GM12878 (cell line): ENCODE measurements at regions not wholly inside any gene's neighbourhood (a gene's known extent, or its start where the extent isn't known, plus 50 kb on each side); places are given as distances from the start of the nearest gene placed in this dataset.
"Not testable (repeated sequence)": the region's sequence is repeated elsewhere in the genome, so short reads cannot be mapped to it uniquely, and the experiment has no call there.

ENCODE experiments used
- ATAC-seq: fragments of 200-7000 bp; cut with Tn5 transposase; 3 replicates; pipeline ENCODE4 v1.9.1; 2020; ENCODE audit warnings: mild to moderate bottlenecking, moderate library complexity
- BruUV-seq: library from RNA; stranded (reverse); fragments of 400-500 nt; replicated peaks from 2 replicates; lab custom pipeline; 2021; lab: Mats Ljungman, UMichigan
- CTCF ChIA-PET: fragments of 300-600 bp; sonication (Branson Sonifier 250); formaldehyde crosslinking; extraction: SDS; loops from one replicate; lab custom pipeline; 2021; ENCODE audit warnings: inconsistent platforms; lab: Yijun Ruan, JAX
- POLR2A ChIA-PET: fragments of 350-600 bp; formaldehyde crosslinking; extraction: SDS; loops from one replicate; lab custom pipeline; 2021; ENCODE audit warnings: inconsistent platforms; lab: Charles Lee
- RAD21 ChIA-PET: fragments of 300-600 bp; sonication (Branson Sonifier 250); formaldehyde crosslinking; loops from one replicate; lab custom pipeline; 2023; ENCODE audit warnings: antibody characterized with exemption; ENCODE audit not compliant: unreplicated experiment; lab: Charles Lee
- SMC1A ChIA-PET: fragments of 300-600 bp; sonication (Branson Sonifier 250); formaldehyde crosslinking; loops from one replicate; lab custom pipeline; 2023; ENCODE audit not compliant: unreplicated experiment, uncharacterized antibody; lab: Charles Lee
- DNase-seq: peaks from one replicate; pipeline ENCODE4 v3.0.0-alpha.2; 2011; ENCODE audit warnings: low read depth, low spot score
- FAIRE-seq: peaks from 3 replicates; lab custom pipeline; 2011; peaks lifted over from hg19 to GRCh38; lab: Jason Lieb, UNC
- H2AFZ ChIP-seq: 2 replicates; pipeline ENCODE4 v1.6.0; 2011; ENCODE audit warnings: low read depth, low read length, control low read depth; ENCODE audit not compliant: control insufficient read depth
- H3K27ac ChIP-seq: 2 replicates; pipeline ENCODE4 v1.5.1; 2011; ENCODE audit warnings: control low read depth; ENCODE audit not compliant: control insufficient read depth, insufficient read depth
- H3K27me3 ChIP-seq, 2 experiments: replicated peaks in 1 of 2; 2 replicates each; pipeline versions ENCODE4 v1.6.0 to v1.6.1; 2011; ENCODE audit warnings: low read length in 1 of 2; ENCODE audit not compliant: control insufficient read depth in 2 of 2, insufficient read depth in 2 of 2
- H3K36me3 ChIP-seq, 2 experiments: 2 replicates each; pipeline ENCODE4 v1.5.1; 2011; ENCODE audit warnings: low read length in 1 of 2; ENCODE audit not compliant: control insufficient read depth in 2 of 2, insufficient read depth in 2 of 2
- H3K4me1 ChIP-seq: 2 replicates; pipeline ENCODE4 v1.6.1; 2011; ENCODE audit warnings: mild to moderate bottlenecking, low read length, moderate library complexity, mixed read lengths; ENCODE audit not compliant: control insufficient read depth, insufficient read depth
- H3K4me2 ChIP-seq: 2 replicates; pipeline ENCODE4 v1.6.0; 2011; ENCODE audit warnings: control low read depth; ENCODE audit not compliant: control insufficient read depth, insufficient read depth
- H3K4me3 ChIP-seq: fragments of 200-600 bp; sonication (generic); 2 replicates; pipeline ENCODE4 v1.5.1; 2016
- H3K79me2 ChIP-seq: 2 replicates; pipeline ENCODE4 v1.6.0; 2011; ENCODE audit warnings: low read length; ENCODE audit not compliant: control insufficient read depth, insufficient read depth
- H3K9ac ChIP-seq: 2 replicates; pipeline ENCODE4 v1.8.0; 2011; ENCODE audit warnings: low read length, control low read depth, mixed read lengths; ENCODE audit not compliant: control insufficient read depth, insufficient read depth
- H3K9me3 ChIP-seq: replicated peaks from 3 replicates; pipeline ENCODE4 v1.5.1; 2011; ENCODE audit warnings: mild to moderate bottlenecking, low read length; ENCODE audit not compliant: control insufficient read depth, insufficient read depth
- H4K20me1 ChIP-seq: 2 replicates; pipeline ENCODE4 v1.6.0; 2011; ENCODE audit not compliant: control insufficient read depth, insufficient read depth
- BCL11A ChIP-seq: IDR thresholded peaks from 2 replicates; pipeline ENCODE4 v1.6.1; 2011; ENCODE audit warnings: low read depth, low read length
- BRCA1 ChIP-seq: IDR thresholded peaks from 2 replicates; pipeline ENCODE4 v1.6.1; 2011; ENCODE audit warnings: low read depth, low read length, improper control_type of control experiment
- EED ChIP-seq: sonication (generic); IDR thresholded peaks from 2 replicates; pipeline ENCODE4 v1.6.1; 2016; ENCODE audit warnings: antibody characterized with exemption, low read depth
- FOXK2 ChIP-seq: fragments of 450-650 bp; IDR thresholded peaks from 2 replicates; pipeline ENCODE4 v1.6.1; 2017; ENCODE audit warnings: mild to moderate bottlenecking, moderate library complexity
- HDAC2 ChIP-seq: fragments of 200-600 bp; sonication (generic); IDR thresholded peaks from 2 replicates; pipeline ENCODE4 v1.6.1; 2017
- NFIC ChIP-seq: IDR thresholded peaks from 2 replicates; pipeline ENCODE4 v1.6.1; 2012; ENCODE audit warnings: low read depth, mild to moderate bottlenecking, inconsistent platforms, low read length, moderate library complexity
- NFXL1 ChIP-seq: fragments of 450-650 bp; IDR thresholded peaks from 2 replicates; pipeline ENCODE4 v1.6.1; 2017; ENCODE audit warnings: antibody characterized with exemption, mild to moderate bottlenecking, borderline replicate concordance
- RB1 ChIP-seq: fragments of 450-650 bp; formaldehyde crosslinking; IDR thresholded peaks from 2 replicates; pipeline ENCODE4 v1.6.1; 2017; ENCODE audit warnings: mild to moderate bottlenecking, borderline replicate concordance
- RFX5 ChIP-seq: IDR thresholded peaks from 2 replicates; pipeline ENCODE4 v1.6.1; 2011; ENCODE audit warnings: low read depth, low read length, improper control_type of control experiment
- RUNX3 ChIP-seq: IDR thresholded peaks from 2 replicates; pipeline ENCODE4 v1.6.1; 2012; ENCODE audit warnings: low read length, inconsistent platforms
- SMAD1 ChIP-seq: fragments of 450-650 bp; IDR thresholded peaks from 2 replicates; pipeline ENCODE4 v1.6.1; 2018; ENCODE audit warnings: mild to moderate bottlenecking, low read depth; ENCODE audit not compliant: partially characterized antibody
- TBL1XR1 ChIP-seq: IDR thresholded peaks from 2 replicates; pipeline ENCODE4 v1.6.1; 2012; ENCODE audit warnings: low read depth, low read length, improper control_type of control experiment
- TCF3 ChIP-seq: IDR thresholded peaks from 2 replicates; pipeline ENCODE4 v1.6.1; 2012; ENCODE audit warnings: low read depth, mild to moderate bottlenecking, low read length, borderline replicate concordance; ENCODE audit not compliant: insufficient read depth
- USF2 ChIP-seq: IDR thresholded peaks from 2 replicates; pipeline ENCODE4 v1.6.1; 2011; ENCODE audit warnings: low read depth, low read length, improper control_type of control experiment, borderline replicate concordance
- ZBTB11 ChIP-seq: fragments of 450-650 bp; formaldehyde crosslinking; IDR thresholded peaks from 2 replicates; pipeline ENCODE4 v1.5.0; 2022; ENCODE audit warnings: mild to moderate bottlenecking, missing genetic modification characterization
- ZZZ3 ChIP-seq: IDR thresholded peaks from 2 replicates; pipeline ENCODE4 v1.6.1; 2011; ENCODE audit warnings: low read depth; ENCODE audit not compliant: control insufficient read depth, insufficient read length
- WGBS: methylation state at CpG from one replicate; pipeline ENCODE4 v1.1.6; 2016; ENCODE audit warnings: low lambda C conversion rate; ENCODE audit not compliant: insufficient replicate concordance, insufficient coverage; ENCODE audit errors: missing lambda C conversion rate; 5-methylcytosine and 5-hydroxymethylcytosine counted together
- in situ Hi-C: fragments of 300-500 bp; cut with MboI; formaldehyde crosslinking; loops from 9 replicates; pipeline ENCODE4 v1.14.3; 2018; ENCODE audit warnings: mixed read lengths
- intact Hi-C: fragments of 100-400 bp; cut with micrococcal nuclease; formaldehyde crosslinking; loops from one replicate; pipeline ENCODE4 v1.14.2; 2022; ENCODE audit not compliant: unreplicated experiment

DNA sequence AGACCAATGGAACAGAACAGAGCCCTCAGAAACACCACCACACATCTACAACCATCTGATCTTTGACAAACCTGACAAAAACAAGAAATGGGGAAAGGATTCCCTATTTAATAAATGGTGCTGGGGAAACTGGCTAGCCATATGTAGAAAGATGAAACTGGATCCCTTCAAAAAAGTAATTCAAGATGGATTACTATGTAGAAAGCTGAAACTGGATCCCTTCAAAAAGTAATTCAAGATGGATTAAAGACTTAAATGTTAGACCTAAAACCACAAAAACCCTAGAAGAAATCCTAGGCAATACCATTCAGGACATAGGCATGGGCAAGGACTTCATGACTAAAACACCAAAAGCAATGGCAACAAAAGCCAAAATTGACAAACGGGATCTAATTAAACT, 221.6 kb upstream of the EDNRA start:
- in situ Hi-C loops, H3K4me1 ChIP-seq, H3K9me3 ChIP-seq, RAD21 ChIA-PET, H3K27ac ChIP-seq, SMC1A ChIA-PET, CTCF ChIA-PET, BruUV-seq, ATAC-seq, intact Hi-C loops, DNase-seq, H3K4me2 ChIP-seq, FAIRE-seq, H3K9ac ChIP-seq, H2AFZ ChIP-seq, H3K27me3 ChIP-seq, POLR2A ChIA-PET, H3K36me3 ChIP-seq, H3K79me2 ChIP-seq, H4K20me1 ChIP-seq, H3K4me3 ChIP-seq: not testable (repeated sequence)
- whole genome bisulfite sequencing, result 17% methylated on average over 1 of the region's 1 CpG

DNA sequence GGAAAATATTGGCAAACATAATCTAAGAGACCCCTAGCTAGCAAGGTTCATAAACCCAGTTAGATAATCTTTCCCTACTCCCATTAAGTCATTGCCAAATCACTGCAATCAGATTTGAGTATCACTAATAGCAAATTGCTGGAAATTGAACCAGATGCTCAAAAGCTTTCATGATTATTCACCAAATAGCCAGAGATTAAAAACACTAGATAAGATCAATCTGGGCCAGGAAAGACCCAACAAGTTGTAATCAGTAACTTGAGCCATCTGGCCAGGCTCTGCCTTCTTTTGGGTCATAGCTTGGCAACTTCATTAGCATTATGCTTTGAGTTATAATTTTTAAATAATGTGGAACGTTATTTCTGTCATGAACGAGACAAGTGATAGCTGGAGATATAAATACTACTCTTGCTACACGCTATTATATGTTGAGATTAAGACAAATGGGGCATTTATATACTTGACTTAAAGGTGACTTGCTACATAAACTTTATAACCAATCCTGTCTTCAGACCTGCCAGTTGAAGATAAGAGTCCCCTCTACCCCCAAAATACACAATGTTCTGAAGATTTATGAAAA, 196.6 kb upstream of the EDNRA start:
- in situ Hi-C loops, result no loop called here
- intact Hi-C loops, result no loop called here
- POLR2A ChIA-PET, result no interaction called here
- H3K4me2 ChIP-seq, result no peak overlapping the region
- no peak overlapping the region for H2AFZ ChIP-seq
- SMC1A ChIA-PET, result interaction anchor here (1.1 kb wide), 1 partner anchor 306 kb away, joined by 3 read pairs; no protein-coding TSS in a partner anchor
- 0% methylated on average over 3 of the region's 3 CpGs for WGBS
- CTCF ChIA-PET, result no interaction called here
- no TSS peak for BruUV-seq
- no peak for FAIRE-seq
- H3K36me3 ChIP-seq, result no peaks in the 10 kb centered on the region
- RAD21 ChIA-PET, result no interaction called here
- ATAC-seq, result no peak
- H3K27ac ChIP-seq, result no peak overlapping the region
- no peaks in the 10 kb centered on the region for H4K20me1 ChIP-seq
- no peaks in the 10 kb centered on the region for H3K27me3 ChIP-seq
- H3K79me2 ChIP-seq, result no peaks in the 10 kb centered on the region
- H3K9me3 ChIP-seq, result no peaks in the 10 kb centered on the region
- H3K4me3 ChIP-seq, result no peak overlapping the region
- no peak overlapping the region for H3K9ac ChIP-seq
- DNase-seq, result no peak
- no peaks in the 10 kb centered on the region for H3K4me1 ChIP-seq
- TF ChIP-seq ZBTB11 (CRISPR knock-in tag) (no peak), EED (no peak), HDAC2 (no peak), BCL11A (no peak), TCF3 (no peak), BRCA1 (no peak), RB1 (no peak), ZZZ3 (no peak), TBL1XR1 (no peak), NFIC (no peak), SMAD1 (no peak), USF2 (no peak), NFXL1 (no peak), RFX5 (no peak), RUNX3 (no peak), FOXK2 (no peak)
